Astrocyte (in vitro differentiated cells and primary cell): ENCODE measurements at regions not wholly inside any gene's neighbourhood (a gene's known extent, or its start where the extent isn't known, plus 50 kb on each side); places are given as distances from the start of the nearest gene placed in this dataset.

Experiments
- DNase-seq: peaks from one replicate; pipeline ENCODE4 v3.0.0-alpha.2; 2010; ENCODE audit warnings: low read depth
- FAIRE-seq: peaks from 2 replicates; lab custom pipeline; 2011; peaks lifted over from hg19 to GRCh38; lab: Jason Lieb, UNC
- H2AFZ ChIP-seq: 2 replicates; pipeline ENCODE4 v1.6.0; 2012; ENCODE audit warnings: low read depth, low read length, inconsistent platforms
- H3K27ac ChIP-seq: 2 replicates; pipeline ENCODE4 v1.5.1; 2011; ENCODE audit warnings: low read depth, low read length, inconsistent platforms
- H3K27me3 ChIP-seq: 2 replicates; pipeline ENCODE4 v1.6.0; 2011; ENCODE audit warnings: low read length, inconsistent platforms; ENCODE audit not compliant: insufficient read depth
- H3K36me3 ChIP-seq: 2 replicates; pipeline ENCODE4 v1.5.1; 2011; ENCODE audit warnings: low read length, inconsistent platforms; ENCODE audit not compliant: insufficient read depth
- H3K4me1 ChIP-seq: 2 replicates; pipeline ENCODE4 v1.5.1; 2011; ENCODE audit warnings: low read length, inconsistent platforms; ENCODE audit not compliant: insufficient read depth
- H3K4me2 ChIP-seq: 2 replicates; pipeline ENCODE4 v1.6.0; 2012; ENCODE audit warnings: low read length, inconsistent platforms
- H3K4me3 ChIP-seq: 2 replicates; pipeline ENCODE4 v1.5.1; 2011; ENCODE audit warnings: low read depth, mild to moderate bottlenecking, low read length, inconsistent platforms; ENCODE audit not compliant: insufficient read depth
- H3K79me2 ChIP-seq: 2 replicates; pipeline ENCODE4 v1.6.0; 2012; ENCODE audit warnings: mild to moderate bottlenecking, low read length, inconsistent platforms; ENCODE audit not compliant: insufficient read depth
- H3K9ac ChIP-seq: 2 replicates; pipeline ENCODE4 v1.6.0; 2012; ENCODE audit warnings: mild to moderate bottlenecking, low read length, inconsistent platforms
- H3K9me3 ChIP-seq: 2 replicates; pipeline ENCODE4 v1.5.1; 2012; ENCODE audit warnings: low read depth, mild to moderate bottlenecking, low read length, inconsistent platforms; ENCODE audit not compliant: insufficient read depth
- H4K20me1 ChIP-seq: 2 replicates; pipeline ENCODE4 v1.6.0; 2012; ENCODE audit warnings: low read length, inconsistent platforms; ENCODE audit not compliant: insufficient read depth
- H3K27ac Mint-ChIP-seq: one replicate; pipeline ENCODE4 v1.8.0; 2021; ENCODE audit warnings: mild to moderate bottlenecking, mixed read lengths; ENCODE audit not compliant: unreplicated experiment
- H3K27me3 Mint-ChIP-seq: one replicate; pipeline ENCODE4 v1.8.0; 2021; ENCODE audit warnings: low read depth, mixed read lengths; ENCODE audit not compliant: unreplicated experiment
- H3K36me3 Mint-ChIP-seq: one replicate; pipeline ENCODE4 v1.8.0; 2021; ENCODE audit warnings: low read depth, mixed read lengths; ENCODE audit not compliant: unreplicated experiment
- H3K4me1 Mint-ChIP-seq: one replicate; pipeline ENCODE4 v1.8.0; 2021; ENCODE audit warnings: low read depth, mixed read lengths; ENCODE audit not compliant: unreplicated experiment
- H3K4me3 Mint-ChIP-seq: one replicate; pipeline ENCODE4 v1.8.0; 2021; ENCODE audit warnings: mild to moderate bottlenecking, moderate library complexity, mixed read lengths; ENCODE audit not compliant: unreplicated experiment
- H3K9me3 Mint-ChIP-seq: one replicate; pipeline ENCODE4 v1.8.0; 2021; ENCODE audit warnings: mild to moderate bottlenecking, mixed read lengths; ENCODE audit not compliant: unreplicated experiment
- CTCF ChIP-seq: IDR thresholded peaks from 2 replicates; pipeline ENCODE4 v1.5.1; 2011; ENCODE audit warnings: low read depth, mild to moderate bottlenecking, inconsistent platforms, low read length, moderate library complexity; ENCODE audit not compliant: insufficient read depth
- EZH2 ChIP-seq: IDR thresholded peaks from 2 replicates; pipeline ENCODE4 v1.6.1; 2012; ENCODE audit warnings: mild to moderate bottlenecking, low read length, inconsistent platforms; ENCODE audit not compliant: insufficient read depth

- Mint-ChIP-seq H3K4me3 (no peak overlapping the region), H3K27ac (no peak overlapping the region), H3K9me3 (peaks cover 10% of the 10 kb centered on the region), H3K4me1 (no peaks in the 10 kb centered on the region), H3K27me3 (peaks cover 59% of the 10 kb centered on the region), H3K36me3 (no peaks in the 10 kb centered on the region)
- FAIRE-seq (no peak), DNase-seq (no peak)
- Histone ChIP-seq H3K4me1 (no peaks in the 10 kb centered on the region), H3K9ac (no peak overlapping the region), H3K4me2 (no peak overlapping the region), H2AFZ (no peak overlapping the region), H3K27me3 (peaks cover 8% of the 10 kb centered on the region), H3K4me3 (no peak overlapping the region), H3K36me3 (no peaks in the 10 kb centered on the region), H3K79me2 (no peaks in the 10 kb centered on the region), H4K20me1 (peaks cover 5% of the 10 kb centered on the region), H3K9me3 (no peaks in the 10 kb centered on the region), H3K27ac (no peak overlapping the region)
- TF ChIP-seq EZH2 (no peak), CTCF (no peak)
Measured at GRCh38 chr22:22954656-22955055, 67.0 kb downstream of the IGLL5 start.

- Histone ChIP-seq H3K36me3 (no peaks in the 10 kb centered on the region), H2AFZ (no peak overlapping the region), H3K9me3 (no peaks in the 10 kb centered on the region), H3K79me2 (no peaks in the 10 kb centered on the region), H3K4me1 (no peaks in the 10 kb centered on the region), H3K27ac (no peak overlapping the region), H4K20me1 (peaks cover 5% of the 10 kb centered on the region), H3K27me3 (peaks cover 8% of the 10 kb centered on the region), H3K9ac (no peak overlapping the region), H3K4me2 (no peak overlapping the region), H3K4me3 (no peak overlapping the region)
- no peak overlapping the region for H3K27ac Mint-ChIP-seq
- TF ChIP-seq CTCF (no peak), EZH2 (no peak)
- FAIRE-seq, result no peak
- H3K4me1 Mint-ChIP-seq, result no peaks in the 10 kb centered on the region
- no peaks in the 10 kb centered on the region for H3K36me3 Mint-ChIP-seq
- no peak overlapping the region for H3K4me3 Mint-ChIP-seq
- peaks cover 10% of the 10 kb centered on the region for H3K9me3 Mint-ChIP-seq
- peaks cover 53% of the 10 kb centered on the region for H3K27me3 Mint-ChIP-seq
- no peak for DNase-seq
Measured at GRCh38 chr22:22955276-22955798, 67.7 kb downstream of the IGLL5 start.

DNA sequence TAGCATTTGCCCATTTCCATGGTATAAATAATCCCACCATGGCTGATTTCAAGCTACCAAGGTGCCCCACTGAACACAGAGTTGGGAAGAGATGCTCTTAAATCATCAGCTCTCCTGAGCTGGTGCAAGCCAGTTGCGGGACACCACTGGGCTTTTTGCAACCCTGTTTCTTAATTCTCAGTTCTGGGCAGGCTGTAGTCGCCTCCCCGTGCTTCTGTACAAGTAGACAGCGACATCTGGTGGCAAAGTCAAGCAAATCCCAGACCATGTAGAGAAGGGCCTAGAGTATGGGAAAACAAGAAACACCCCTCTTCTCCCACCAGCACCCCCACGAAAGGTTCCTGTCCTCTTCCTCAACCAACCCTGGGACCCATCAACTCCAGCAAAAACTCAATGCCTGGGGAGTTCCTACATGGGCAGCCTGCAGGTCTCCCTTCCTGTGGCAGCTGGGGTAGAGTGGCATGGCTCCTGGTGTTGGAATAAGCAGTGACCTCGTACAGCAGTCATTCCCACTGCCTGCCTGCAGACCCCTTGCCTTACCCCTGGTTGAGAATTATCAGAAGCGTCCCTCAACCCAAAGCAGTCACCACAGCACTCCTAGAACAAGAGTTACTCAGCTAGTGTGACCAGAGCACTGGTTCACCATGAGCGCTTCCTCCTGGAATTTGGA lies 68.4 kb downstream of the IGLL5 start:
- Histone ChIP-seq H3K9me3 (no peaks in the 10 kb centered on the region), H3K9ac (no peak overlapping the region), H3K36me3 (no peaks in the 10 kb centered on the region), H2AFZ (no peak overlapping the region), H3K27ac (no peak overlapping the region), H3K4me2 (no peak overlapping the region), H4K20me1 (peaks cover 5% of the 10 kb centered on the region), H3K4me1 (no peaks in the 10 kb centered on the region), H3K27me3 (peaks cover 8% of the 10 kb centered on the region), H3K79me2 (no peaks in the 10 kb centered on the region), H3K4me3 (no peak overlapping the region)
- TF ChIP-seq CTCF, result peak; percentile 78
- TF ChIP-seq EZH2, result no peak
- peaks cover 11% of the 10 kb centered on the region for H3K9me3 Mint-ChIP-seq
- no peak overlapping the region for H3K27ac Mint-ChIP-seq
- H3K4me1 Mint-ChIP-seq, result no peaks in the 10 kb centered on the region
- H3K36me3 Mint-ChIP-seq, result no peaks in the 10 kb centered on the region
- FAIRE-seq (no peak), DNase-seq (peak; percentile 35)
- H3K4me3 Mint-ChIP-seq, result no peak overlapping the region
- H3K27me3 Mint-ChIP-seq, result peaks cover 47% of the 10 kb centered on the region
